SK-N-SH treated with all-trans-retinoic acid at 6 μM for 48 hours (cell line): ENCODE measurements at regions not wholly inside any gene's neighbourhood (a gene's known extent, or its start where the extent isn't known, plus 50 kb on each side); places are given as distances from the start of the nearest gene placed in this dataset.

Experiments
- ATAC-seq: fragments of 200-7000 bp; cut with Tn5 transposase; 3 replicates; pipeline ENCODE4 v1.9.1; 2020; ENCODE audit warnings: mild to moderate bottlenecking, moderate library complexity
- ARNTL ChIP-seq: fragments of 450-650 bp; formaldehyde crosslinking; IDR thresholded peaks from 2 replicates; pipeline ENCODE4 v1.5.0; 2020; ENCODE audit warnings: low read depth, mild to moderate bottlenecking, moderate library complexity, borderline replicate concordance
- BACH2 ChIP-seq: fragments of 250-450 bp; sonication (Bioruptor Pico); IDR thresholded peaks from 2 replicates; pipeline ENCODE4 v1.9.0; 2021; ENCODE audit warnings: mild to moderate bottlenecking, borderline replicate concordance
- CREB5 ChIP-seq: fragments of 250-450 bp; sonication (Bioruptor Pico); IDR thresholded peaks from 2 replicates; pipeline ENCODE4 v1.5.1; 2020; ENCODE audit warnings: low read depth, mild to moderate bottlenecking, moderate library complexity
- CSDC2 ChIP-seq: fragments of 250-450 bp; sonication (Bioruptor Pico); IDR thresholded peaks from 2 replicates; pipeline ENCODE4 v1.5.0; 2020; ENCODE audit warnings: mild to moderate bottlenecking, moderate library complexity
- GLIS3 ChIP-seq: fragments of 250-450 bp; sonication (Bioruptor Pico); IDR thresholded peaks from 2 replicates; pipeline ENCODE4 v1.5.0; 2020; ENCODE audit warnings: mild to moderate bottlenecking, moderate library complexity
- ISL1 ChIP-seq: fragments of 250-450 bp; sonication (Bioruptor Pico); IDR thresholded peaks from 2 replicates; pipeline ENCODE4 v2.1.2; 2022; ENCODE audit warnings: mild to moderate bottlenecking, moderate library complexity
- OSR1 ChIP-seq: fragments of 250-450 bp; sonication (Bioruptor Pico); IDR thresholded peaks from 2 replicates; pipeline ENCODE4 v1.8.0; 2022; ENCODE audit warnings: moderate library complexity, mild to moderate bottlenecking, inconsistent platforms
- PATZ1 ChIP-seq: fragments of 250-450 bp; sonication (Bioruptor Pico); IDR thresholded peaks from 2 replicates; pipeline ENCODE4 v1.8.0; 2020; ENCODE audit warnings: mild to moderate bottlenecking, moderate library complexity, borderline replicate concordance
- POU6F1 ChIP-seq: fragments of 250-450 bp; sonication (Bioruptor Pico); IDR thresholded peaks from 2 replicates; pipeline ENCODE4 v1.8.0; 2021; ENCODE audit warnings: low read depth, mild to moderate bottlenecking, moderate library complexity, borderline replicate concordance
- RARB ChIP-seq: fragments of 250-450 bp; sonication (Bioruptor Pico); IDR thresholded peaks from 2 replicates; pipeline ENCODE4 v1.8.0; 2021; ENCODE audit warnings: mild to moderate bottlenecking, moderate library complexity
- SNAI2 ChIP-seq: fragments of 250-450 bp; sonication (Bioruptor Pico); IDR thresholded peaks from 2 replicates; pipeline ENCODE4 v1.5.0; 2020; ENCODE audit warnings: mild to moderate bottlenecking, moderate library complexity
- TCF4 ChIP-seq: fragments of 250-450 bp; sonication (Bioruptor Pico); IDR thresholded peaks from 2 replicates; pipeline ENCODE4 v1.8.0; 2021; ENCODE audit warnings: mild to moderate bottlenecking, moderate library complexity, borderline replicate concordance
- ZC3H10 ChIP-seq: fragments of 250-450 bp; sonication (Bioruptor Pico); IDR thresholded peaks from 2 replicates; pipeline ENCODE4 v1.5.1; 2021; ENCODE audit warnings: mild to moderate bottlenecking, moderate library complexity
- ZFP3 ChIP-seq: fragments of 250-450 bp; sonication (Bioruptor Pico); IDR thresholded peaks from 2 replicates; pipeline ENCODE4 v1.5.0; 2020; ENCODE audit warnings: mild to moderate bottlenecking, moderate library complexity
- ZFP30 ChIP-seq: fragments of 450-650 bp; formaldehyde crosslinking; IDR thresholded peaks from 2 replicates; pipeline ENCODE4 v1.5.0; 2022; ENCODE audit warnings: mild to moderate bottlenecking, moderate library complexity
- ZNF565 ChIP-seq: fragments of 450-650 bp; formaldehyde crosslinking; conservative IDR thresholded peaks from 2 replicates; pipeline ENCODE4 v1.5.0; 2020; ENCODE audit warnings: low read depth, mild to moderate bottlenecking, moderate library complexity
- TF ChIP-seq, protein P1 (sequence below): fragments of 250-450 bp; sonication (Bioruptor Pico); IDR thresholded peaks from 2 replicates; pipeline ENCODE4 v1.5.0; 2020; ENCODE audit warnings: mild to moderate bottlenecking, moderate library complexity
- TF ChIP-seq, protein P2 (sequence below): fragments of 250-450 bp; sonication (Bioruptor Pico); IDR thresholded peaks from 2 replicates; pipeline ENCODE4 v1.5.1; 2021; ENCODE audit warnings: mild to moderate bottlenecking, moderate library complexity

- TF ChIP-seq, protein P1, sequence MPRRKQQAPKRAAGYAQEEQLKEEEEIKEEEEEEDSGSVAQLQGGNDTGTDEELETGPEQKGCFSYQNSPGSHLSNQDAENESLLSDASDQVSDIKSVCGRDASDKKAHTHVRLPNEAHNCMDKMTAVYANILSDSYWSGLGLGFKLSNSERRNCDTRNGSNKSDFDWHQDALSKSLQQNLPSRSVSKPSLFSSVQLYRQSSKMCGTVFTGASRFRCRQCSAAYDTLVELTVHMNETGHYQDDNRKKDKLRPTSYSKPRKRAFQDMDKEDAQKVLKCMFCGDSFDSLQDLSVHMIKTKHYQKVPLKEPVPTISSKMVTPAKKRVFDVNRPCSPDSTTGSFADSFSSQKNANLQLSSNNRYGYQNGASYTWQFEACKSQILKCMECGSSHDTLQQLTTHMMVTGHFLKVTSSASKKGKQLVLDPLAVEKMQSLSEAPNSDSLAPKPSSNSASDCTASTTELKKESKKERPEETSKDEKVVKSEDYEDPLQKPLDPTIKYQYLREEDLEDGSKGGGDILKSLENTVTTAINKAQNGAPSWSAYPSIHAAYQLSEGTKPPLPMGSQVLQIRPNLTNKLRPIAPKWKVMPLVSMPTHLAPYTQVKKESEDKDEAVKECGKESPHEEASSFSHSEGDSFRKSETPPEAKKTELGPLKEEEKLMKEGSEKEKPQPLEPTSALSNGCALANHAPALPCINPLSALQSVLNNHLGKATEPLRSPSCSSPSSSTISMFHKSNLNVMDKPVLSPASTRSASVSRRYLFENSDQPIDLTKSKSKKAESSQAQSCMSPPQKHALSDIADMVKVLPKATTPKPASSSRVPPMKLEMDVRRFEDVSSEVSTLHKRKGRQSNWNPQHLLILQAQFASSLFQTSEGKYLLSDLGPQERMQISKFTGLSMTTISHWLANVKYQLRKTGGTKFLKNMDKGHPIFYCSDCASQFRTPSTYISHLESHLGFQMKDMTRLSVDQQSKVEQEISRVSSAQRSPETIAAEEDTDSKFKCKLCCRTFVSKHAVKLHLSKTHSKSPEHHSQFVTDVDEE (CRISPR knock-in tag), result no peak
- TF ChIP-seq ARNTL (CRISPR knock-in tag) (no peak), PATZ1 (CRISPR knock-in tag) (no peak), ZNF565 (CRISPR knock-in tag) (no peak)
- TF ChIP-seq, protein P2, sequence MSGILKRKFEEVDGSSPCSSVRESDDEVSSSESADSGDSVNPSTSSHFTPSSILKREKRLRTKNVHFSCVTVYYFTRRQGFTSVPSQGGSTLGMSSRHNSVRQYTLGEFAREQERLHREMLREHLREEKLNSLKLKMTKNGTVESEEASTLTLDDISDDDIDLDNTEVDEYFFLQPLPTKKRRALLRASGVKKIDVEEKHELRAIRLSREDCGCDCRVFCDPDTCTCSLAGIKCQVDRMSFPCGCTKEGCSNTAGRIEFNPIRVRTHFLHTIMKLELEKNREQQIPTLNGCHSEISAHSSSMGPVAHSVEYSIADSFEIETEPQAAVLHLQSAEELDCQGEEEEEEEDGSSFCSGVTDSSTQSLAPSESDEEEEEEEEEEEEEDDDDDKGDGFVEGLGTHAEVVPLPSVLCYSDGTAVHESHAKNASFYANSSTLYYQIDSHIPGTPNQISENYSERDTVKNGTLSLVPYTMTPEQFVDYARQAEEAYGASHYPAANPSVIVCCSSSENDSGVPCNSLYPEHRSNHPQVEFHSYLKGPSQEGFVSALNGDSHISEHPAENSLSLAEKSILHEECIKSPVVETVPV (CRISPR knock-in tag), result no peak
These were observed 643.9 kb downstream of the C12orf50 start (continued) for GRCh38 chr12:87385322-87385721.

GRCh38 chr12:87384226-87384625, 645.0 kb downstream of the C12orf50 start:
- ATAC-seq, result no peak
- TF ChIP-seq ZFP3 (CRISPR knock-in tag) (no peak), SNAI2 (no peak)

DNA sequence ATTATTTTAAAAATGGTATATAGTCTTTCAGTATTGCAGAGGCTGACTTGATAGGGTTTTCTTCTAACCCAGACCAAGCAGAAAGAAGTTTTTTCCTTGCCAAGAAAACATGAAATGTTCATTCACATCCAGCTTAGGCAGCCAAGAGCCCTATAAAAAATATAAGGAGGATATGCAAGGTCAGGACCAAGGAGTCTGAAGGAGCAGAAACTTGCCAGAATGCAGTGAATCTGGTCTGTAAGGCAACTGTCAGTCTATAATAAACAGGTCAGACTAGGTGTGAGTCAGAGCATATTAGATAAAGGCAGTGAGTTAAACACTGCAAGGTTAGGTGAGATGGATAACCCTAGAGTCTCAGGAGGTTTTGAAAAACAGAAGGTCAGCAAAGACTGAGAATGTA, 645.5 kb downstream of the C12orf50 start:
- ATAC-seq, result no peak
- TF ChIP-seq SNAI2, result no peak
- no peak for TF ChIP-seq ZNF565 (CRISPR knock-in tag)
- TF ChIP-seq ZC3H10 (CRISPR knock-in tag), result no peak
- TF ChIP-seq GLIS3 (CRISPR knock-in tag), result no peak
- TF ChIP-seq CREB5 (CRISPR knock-in tag), result no peak
- no peak for TF ChIP-seq OSR1 (CRISPR knock-in tag)
- no peak for TF ChIP-seq PATZ1 (CRISPR knock-in tag)
- no peak for TF ChIP-seq CSDC2 (CRISPR knock-in tag)
- no peak for TF ChIP-seq TCF4 (CRISPR knock-in tag)
- no peak for TF ChIP-seq RARB (CRISPR knock-in tag)
- no peak for TF ChIP-seq POU6F1 (CRISPR knock-in tag)
- TF ChIP-seq ISL1 (CRISPR knock-in tag), result no peak
- TF ChIP-seq ZFP30 (CRISPR knock-in tag), result no peak
- no peak for TF ChIP-seq BACH2
- TF ChIP-seq, all 23 proteins: peak for 0
